OCI-LY3 (cell line): ENCODE measurements at regions not wholly inside any gene's neighbourhood (a gene's known extent, or its start where the extent isn't known, plus 50 kb on each side); places are given as distances from the start of the nearest gene placed in this dataset.

Source experiments
- H2AFZ ChIP-seq: fragments of 200-600, 300-600 bp; shearing (Covaris generic); 2 replicates; pipeline ENCODE4 v1.6.0; 2014; ENCODE audit warnings: antibody characterized with exemption, low read depth, low read length
- H3K27ac ChIP-seq: fragments of 200-600, 300-600 bp; sonication (generic); 2 replicates; pipeline ENCODE4 v1.5.1; 2014; ENCODE audit warnings: mild to moderate bottlenecking, low read length, moderate library complexity, mixed read lengths
- H3K27me3 ChIP-seq: fragments of 200-600, 300-600 bp; sonication (generic); 2 replicates; pipeline ENCODE4 v1.6.1; 2014; ENCODE audit warnings: low read depth, low read length, mixed read lengths
- H3K36me3 ChIP-seq: fragments of 200-600, 300-600 bp; sonication (generic); replicated peaks from 2 replicates; pipeline ENCODE3; 2014; ENCODE audit warnings: low read depth, low read length, mixed read lengths
- H3K4me1 ChIP-seq: fragments of 300-600, 200-600 bp; sonication (generic); 2 replicates; pipeline ENCODE4 v1.6.1; 2014; ENCODE audit warnings: low read length, mixed read lengths
- H3K4me2 ChIP-seq: fragments of 200-600, 300-600 bp; sonication (generic); 2 replicates; pipeline ENCODE4 v1.6.1; 2014; ENCODE audit warnings: low read length, mixed read lengths
- H3K4me3 ChIP-seq: fragments of 300-600, 200-600 bp; sonication (generic); 2 replicates; pipeline ENCODE4 v1.5.1; 2014; ENCODE audit warnings: antibody characterized with exemption, mild to moderate bottlenecking, low read length, moderate library complexity
- H3K79me2 ChIP-seq: fragments of 300-600, 200-600 bp; shearing (Covaris generic); 2 replicates; pipeline ENCODE4 v1.6.1; 2014; ENCODE audit warnings: mild to moderate bottlenecking, low read length, mixed read lengths
- H3K9ac ChIP-seq: fragments of 300-600, 200-600 bp; shearing (Covaris generic); 2 replicates; pipeline ENCODE4 v1.6.0; 2014; ENCODE audit warnings: mild to moderate bottlenecking, low read length, moderate library complexity
- H3K9me3 ChIP-seq: fragments of 200-600, 300-600 bp; shearing (Covaris generic); 2 replicates; pipeline ENCODE4 v1.6.1; 2014; ENCODE audit warnings: low read length, mixed read lengths; ENCODE audit not compliant: insufficient read depth
- H4K20me1 ChIP-seq: fragments of 200-600, 300-600 bp; sonication (generic); 2 replicates; pipeline ENCODE4 v1.6.1; 2016; ENCODE audit warnings: low read length, mixed read lengths; ENCODE audit not compliant: insufficient read depth
- CTCF ChIP-seq: fragments of 200-600, 300-600 bp; sonication (generic); IDR thresholded peaks from 2 replicates; pipeline ENCODE4 v1.5.1; 2014; ENCODE audit warnings: antibody characterized with exemption, low read length, low read depth
- EZH2phosphoT487 ChIP-seq: fragments of 200-600 bp; shearing (Covaris generic); IDR thresholded peaks from 2 replicates; pipeline ENCODE4 v1.6.1; 2018; ENCODE audit warnings: antibody characterized with exemption, mixed run types, low read depth

GRCh38 chr22:48227341-48228018, 1465.0 kb downstream of the TBC1D22A start:
- no peak for TF ChIP-seq EZH2phosphoT487
- no peak for TF ChIP-seq CTCF
- Histone ChIP-seq H3K27me3 (no peaks in the 10 kb centered on the region; the same call in 1 of the 2 replicates), H3K9me3 (peaks cover 6% of the 10 kb centered on the region; the same call in 1 of the 2 replicates), H3K4me2 (no peak overlapping the region), H4K20me1 (no peaks in the 10 kb centered on the region), H3K4me3 (no peak overlapping the region), H2AFZ (no peak overlapping the region), H3K36me3 (no peaks in the 10 kb centered on the region), H3K79me2 (no peaks in the 10 kb centered on the region), H3K27ac (no peak overlapping the region), H3K4me1 (no peaks in the 10 kb centered on the region), H3K9ac (no peak overlapping the region)

GRCh38 chr22:48226026-48227013, 1463.9 kb downstream of the TBC1D22A start:
- H3K79me2 ChIP-seq: no peaks in the 10 kb centered on the region
- no peak for TF ChIP-seq EZH2phosphoT487
- no peak for TF ChIP-seq CTCF
- no peaks in the 10 kb centered on the region for H4K20me1 ChIP-seq
- no peak overlapping the region for H3K9ac ChIP-seq
- no peak overlapping the region for H3K4me3 ChIP-seq
- no peaks in the 10 kb centered on the region for H3K9me3 ChIP-seq
- no peak overlapping the region for H2AFZ ChIP-seq
- no peaks in the 10 kb centered on the region for H3K4me1 ChIP-seq
- no peak overlapping the region for H3K27ac ChIP-seq
- H3K27me3 ChIP-seq: 0 out of 2 replicates have a peak, but pooled peaks cover 2% of the 10 kb centered on the region
- no peak overlapping the region for H3K4me2 ChIP-seq
- no peaks in the 10 kb centered on the region for H3K36me3 ChIP-seq

- H3K4me2 ChIP-seq: no peak overlapping the region
- H3K36me3 ChIP-seq: no peaks in the 10 kb centered on the region
- H4K20me1 ChIP-seq: no peaks in the 10 kb centered on the region
- H3K79me2 ChIP-seq: no peaks in the 10 kb centered on the region
- no peak overlapping the region for H2AFZ ChIP-seq
- H3K4me1 ChIP-seq: no peaks in the 10 kb centered on the region
- no peak overlapping the region for H3K9ac ChIP-seq
- H3K4me3 ChIP-seq: no peak overlapping the region
- 0 out of 2 replicates have a peak, but pooled peaks cover 6% of the 10 kb centered on the region for H3K27me3 ChIP-seq
- no peak overlapping the region for H3K27ac ChIP-seq
- no peaks in the 10 kb centered on the region for H3K9me3 ChIP-seq
- TF ChIP-seq CTCF: no peak
- no peak for TF ChIP-seq EZH2phosphoT487
These were observed 1461.9 kb downstream of the TBC1D22A start for GRCh38 chr22:48224332-48224731.
